Kidney (tissue), 13 donors: ENCODE measurements at regions not wholly inside any gene's neighbourhood (a gene's known extent, or its start where the extent isn't known, plus 50 kb on each side); places are given as distances from the start of the nearest gene placed in this dataset.

Source experiments
- DNase-seq, 5 donors: peaks; one replicate each; pipeline ENCODE4 v3.0.0-alpha.2; 2013 to 2020
- FAIRE-seq: peaks from 2 replicates; lab custom pipeline; 2012; peaks lifted over from hg19 to GRCh38; lab: Jason Lieb, UNC
- H3K27ac ChIP-seq, 2 donors: one replicate each; pipeline ENCODE4 v1.7.0; 2013; ENCODE audit warnings: low read depth in 2 of 2, low read length in 2 of 2, inconsistent platforms in 1 of 2
- H3K27me3 ChIP-seq: one replicate; pipeline ENCODE4 v1.7.1; 2013; ENCODE audit warnings: low read length, inconsistent platforms; ENCODE audit not compliant: control insufficient read depth, insufficient read depth
- H3K36me3 ChIP-seq, 3 donors: one replicate each; pipeline versions ENCODE4 v1.7.0 to v1.7.1; 2013; ENCODE audit warnings: low read length in 3 of 3, control low read depth in 1 of 3, inconsistent platforms in 1 of 3; ENCODE audit not compliant: insufficient read depth in 3 of 3, control insufficient read depth in 2 of 3
- H3K4me1 ChIP-seq, 3 donors: one replicate each; pipeline versions ENCODE4 v1.7.0 to v1.7.1; 2013; ENCODE audit warnings: low read length in 3 of 3, inconsistent platforms in 1 of 3, low read depth in 1 of 3; ENCODE audit not compliant: control insufficient read depth in 2 of 3, insufficient read depth in 2 of 3
- H3K4me3 ChIP-seq, 3 donors: one replicate each; pipeline versions ENCODE4 v1.7.0 to v1.8.1; 2013; ENCODE audit warnings: low read length in 3 of 3, control low read depth in 1 of 3, inconsistent platforms in 1 of 3
- H3K9ac ChIP-seq, 3 donors: one replicate each; pipeline versions ENCODE4 v1.7.0 to v1.7.1; 2013; ENCODE audit warnings: low read length in 3 of 3, control low read depth in 1 of 3, inconsistent platforms in 1 of 3
- H3K9me3 ChIP-seq, 3 donors: one replicate each; pipeline versions ENCODE4 v1.7.0 to v1.7.1; 2013; ENCODE audit warnings: low read length in 3 of 3, control low read depth in 1 of 3, inconsistent platforms in 1 of 3; ENCODE audit not compliant: control insufficient read depth in 2 of 3, insufficient read depth in 1 of 3
- CTCF ChIP-seq: IDR thresholded peaks from 3 replicates; pipeline ENCODE4 v1.5.1; 2012; ENCODE audit warnings: mild to moderate bottlenecking, moderate library complexity, borderline replicate concordance; ENCODE audit not compliant: insufficient read depth; ENCODE audit errors: extremely low read depth
- intact Hi-C: fragments of 100-400 bp; cut with DNase I; formaldehyde crosslinking; loops from one replicate; pipeline ENCODE4 v1.11.1; 2022
- donor health status: control.
- donor health status: control.
- donor health status: control.
- donor health status: control.
- donor health status: control.
- donor health status: DM: yes; HTN: yes; CAD: no.
- donor health status: Normal renal cell carcinoma (clear cell type).

DNA sequence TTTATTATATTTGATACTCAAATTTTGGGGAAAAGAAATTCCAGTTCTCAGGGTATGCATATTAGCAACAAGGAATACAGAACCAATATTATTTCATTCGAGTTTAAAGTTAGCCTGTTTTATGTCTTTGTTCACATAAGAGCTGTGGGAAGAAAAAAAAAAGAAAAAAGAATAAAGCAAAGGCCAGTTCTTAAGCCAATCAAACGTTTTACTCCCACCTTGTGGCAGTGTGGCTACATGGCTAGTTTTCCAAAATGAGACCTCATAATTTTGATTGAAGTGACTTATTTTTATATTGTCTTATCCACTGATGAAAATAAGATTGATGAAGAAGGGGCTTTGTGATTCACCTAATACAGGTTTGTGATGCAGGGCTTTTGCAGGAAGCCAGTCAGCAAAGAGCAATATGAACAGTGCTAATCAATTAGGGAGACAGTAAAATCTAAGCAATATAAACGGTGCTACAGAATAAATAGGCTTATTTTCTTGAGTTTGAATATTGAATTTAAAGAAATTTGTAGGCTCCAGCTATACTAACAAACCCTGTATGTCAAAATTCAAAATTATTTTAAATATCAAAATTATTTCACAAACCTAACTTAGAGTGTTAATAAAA is 624.1 kb upstream of the FOXG1 start:
- H3K4me1 ChIP-seq = no peaks in the 10 kb centered on the region
- TF ChIP-seq CTCF = no peak
- H3K4me3 ChIP-seq = no peak overlapping the region
- H3K9me3 ChIP-seq = no peaks in the 10 kb centered on the region
- no peaks in the 10 kb centered on the region for H3K27me3 ChIP-seq
- no peaks in the 10 kb centered on the region for H3K36me3 ChIP-seq
- no peak overlapping the region for H3K9ac ChIP-seq
- intact Hi-C loops = no loop called here
- DNase-seq = peak in 3 of 5 donors; percentile 10 to 51 (median 22)
- H3K27ac ChIP-seq = no peak overlapping the region
- FAIRE-seq = no peak

- TF ChIP-seq CTCF = no peak
- H3K4me1 ChIP-seq = no peaks in the 10 kb centered on the region
- no peak for FAIRE-seq
These were observed 623.3 kb upstream of the FOXG1 start for GRCh38 chr14:28143316-28143715.

DNA sequence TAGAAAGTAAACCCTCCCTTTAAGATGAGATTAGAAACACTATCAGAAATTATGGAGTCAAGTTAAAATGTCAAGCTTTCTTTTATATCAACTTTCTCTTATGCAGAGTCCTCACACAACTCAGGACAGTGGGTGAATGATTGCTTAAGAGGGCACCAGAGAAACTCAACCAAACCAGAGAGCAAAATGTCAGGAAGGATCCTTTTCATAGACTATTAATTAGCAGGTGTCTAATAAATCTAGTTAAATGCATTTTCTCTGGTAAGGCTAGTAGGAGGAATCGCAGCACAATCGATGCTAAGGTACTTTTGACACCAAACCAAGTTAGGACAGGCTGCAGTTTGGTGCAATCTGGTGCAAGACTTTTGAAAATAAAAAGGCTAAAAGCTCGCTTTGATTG is 614.7 kb upstream of the FOXG1 start:
- Histone ChIP-seq H3K36me3 (no peaks in the 10 kb centered on the region), H3K9ac (no peak overlapping the region), H3K9me3 (no peaks in the 10 kb centered on the region), H3K27ac (no peak overlapping the region), H3K4me3 (no peak overlapping the region), H3K4me1 (no peaks in the 10 kb centered on the region), H3K27me3 (no peaks in the 10 kb centered on the region)
- intact Hi-C loops = no loop called here
- TF ChIP-seq CTCF = no peak
- no peak for FAIRE-seq
- DNase-seq = peak in 2 of 5 donors; percentile 72 to 74

More at GRCh38 chr14:28143316-28143715, 623.3 kb upstream of the FOXG1 start:
- Histone ChIP-seq H3K9ac (no peak overlapping the region), H3K36me3 (no peaks in the 10 kb centered on the region), H3K27ac (no peak overlapping the region), H3K27me3 (no peaks in the 10 kb centered on the region), H3K4me3 (no peak overlapping the region), H3K9me3 (no peaks in the 10 kb centered on the region)
- DNase-seq = no peak
- intact Hi-C loops = no loop called here
